HL-60 (cell line): ENCODE measurements at regions not wholly inside any gene's neighbourhood (a gene's known extent, or its start where the extent isn't known, plus 50 kb on each side); places are given as distances from the start of the nearest gene placed in this dataset.

ENCODE experiments used
- CTCF ChIP-seq: IDR thresholded peaks from one replicate; pipeline ENCODE4 v1.5.1; 2011; ENCODE audit warnings: low read length, control low read depth, inconsistent platforms; ENCODE audit not compliant: insufficient read depth
- GABPA ChIP-seq: IDR thresholded peaks from 2 replicates; pipeline ENCODE4 v1.6.1; 2012; ENCODE audit warnings: low read depth
- POLR2AphosphoS5 ChIP-seq: IDR thresholded peaks from 2 replicates; pipeline ENCODE4 v1.6.1; 2012; ENCODE audit warnings: low read depth
- REST ChIP-seq: IDR thresholded peaks from 2 replicates; pipeline ENCODE4 v1.6.1; 2012; ENCODE audit warnings: low read depth; ENCODE audit not compliant: insufficient replicate concordance
- SPI1 ChIP-seq: IDR thresholded peaks from 2 replicates; pipeline ENCODE4 v1.6.1; 2012; ENCODE audit warnings: low read depth, mild to moderate bottlenecking, borderline replicate concordance

GRCh38 chr2:236715491-236715961, 145.9 kb downstream of the ACKR3 start:
- TF ChIP-seq SPI1 (no peak), CTCF (no peak), POLR2AphosphoS5 (no peak), REST (no peak), GABPA (no peak)
